Astrocyte of the hippocampus (primary cell): ENCODE measurements at regions not wholly inside any gene's neighbourhood (a gene's known extent, or its start where the extent isn't known, plus 50 kb on each side); places are given as distances from the start of the nearest gene placed in this dataset.
"Not testable (repeated sequence)": the region's sequence is repeated elsewhere in the genome, so short reads cannot be mapped to it uniquely, and the experiment has no call there.

Experiments
- DNase-seq: peaks from one replicate; pipeline ENCODE4 v3.0.0; 2011; ENCODE audit warnings: low read depth, low spot score

DNA sequence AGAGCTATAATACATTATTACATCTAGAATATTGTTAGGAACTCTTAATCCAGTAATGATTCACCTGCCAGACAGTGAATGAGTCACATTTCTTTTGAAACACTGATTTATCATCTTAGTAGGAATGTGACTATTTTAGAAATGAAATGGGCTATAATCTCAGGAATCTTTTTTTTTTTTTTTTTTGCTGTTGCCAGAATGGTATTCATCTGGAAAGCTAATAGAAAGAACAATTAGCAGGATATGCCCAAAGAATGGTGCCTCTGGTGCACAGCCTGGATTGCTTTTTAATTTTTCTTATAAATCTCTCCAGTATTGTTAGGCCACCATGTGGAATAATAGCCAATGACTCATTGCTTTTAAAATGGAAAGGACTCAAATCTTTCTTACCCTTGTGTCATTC, 181.1 kb upstream of the SMIM31 start:
- DNase-seq, result peak; percentile 54

DNA sequence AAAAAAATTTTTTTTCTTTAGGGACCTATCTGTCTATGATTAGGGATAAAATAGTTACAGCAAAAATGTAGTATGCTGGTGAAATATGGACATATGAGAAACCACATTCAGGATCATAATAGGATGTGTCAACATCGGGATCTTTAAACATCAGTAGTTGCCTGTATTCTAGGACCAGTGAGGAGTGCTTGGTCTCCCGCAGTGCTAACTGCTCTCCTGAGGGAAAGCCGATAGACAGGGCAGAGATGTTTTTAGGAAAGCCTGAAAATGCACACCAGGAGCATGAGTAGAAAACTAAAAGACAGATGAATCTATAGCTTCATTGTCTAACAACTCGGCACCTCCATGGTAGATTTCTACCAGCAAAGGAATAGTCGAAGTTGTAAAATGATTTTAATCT, 178.1 kb upstream of the SMIM31 start:
- DNase-seq, result no peak

DNA sequence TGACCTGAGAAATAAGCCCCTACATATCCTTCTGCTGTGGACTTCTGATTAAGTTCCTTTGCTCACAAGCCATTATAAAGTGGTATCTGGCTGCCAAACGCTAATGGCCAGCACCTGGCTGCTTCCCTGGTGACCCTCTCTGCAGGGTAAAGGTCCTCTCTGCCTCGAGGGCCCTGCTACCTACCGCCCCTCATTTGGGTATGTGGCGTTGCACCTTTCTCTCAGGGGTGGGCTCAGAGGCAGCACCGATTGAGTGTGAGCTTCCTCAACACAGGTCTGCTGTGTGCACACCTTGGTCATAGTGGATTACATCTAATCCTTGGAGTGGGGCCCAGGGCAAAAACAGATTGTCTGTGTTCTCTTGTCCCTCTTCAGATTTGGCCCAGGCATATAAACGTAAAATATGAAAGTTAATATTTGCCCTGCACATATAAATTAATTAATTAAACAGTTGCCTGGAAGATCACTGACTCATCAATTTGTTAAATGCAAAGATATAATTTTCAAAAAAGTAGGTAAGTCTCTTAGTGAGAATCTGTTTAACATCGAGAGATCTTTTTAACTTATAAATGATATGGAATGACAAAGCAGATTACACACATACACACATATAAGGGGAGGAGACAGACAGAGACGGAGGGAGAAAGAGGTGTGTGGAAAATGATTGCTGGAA, 174.5 kb upstream of the SMIM31 start:
- DNase-seq, result no peak

DNA sequence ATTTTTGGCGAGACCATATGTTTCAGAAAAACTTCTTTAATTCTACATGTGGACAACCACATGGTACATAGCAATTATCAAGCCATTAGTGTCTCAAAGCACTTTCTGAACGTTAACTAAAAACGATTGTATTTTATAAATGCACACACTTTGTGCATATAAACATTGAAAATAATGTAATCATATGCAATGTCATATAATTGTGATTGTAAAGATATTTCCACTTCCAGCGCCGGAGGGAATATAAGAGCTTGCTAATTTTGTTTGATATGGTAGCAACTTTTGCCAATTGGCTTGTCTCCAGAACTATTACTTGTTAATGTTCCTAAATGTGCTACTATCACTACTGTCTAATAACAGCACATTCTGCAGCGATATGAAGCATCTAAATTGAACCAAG, 162.3 kb upstream of the SMIM31 start:
- DNase-seq, result no peak

DNA sequence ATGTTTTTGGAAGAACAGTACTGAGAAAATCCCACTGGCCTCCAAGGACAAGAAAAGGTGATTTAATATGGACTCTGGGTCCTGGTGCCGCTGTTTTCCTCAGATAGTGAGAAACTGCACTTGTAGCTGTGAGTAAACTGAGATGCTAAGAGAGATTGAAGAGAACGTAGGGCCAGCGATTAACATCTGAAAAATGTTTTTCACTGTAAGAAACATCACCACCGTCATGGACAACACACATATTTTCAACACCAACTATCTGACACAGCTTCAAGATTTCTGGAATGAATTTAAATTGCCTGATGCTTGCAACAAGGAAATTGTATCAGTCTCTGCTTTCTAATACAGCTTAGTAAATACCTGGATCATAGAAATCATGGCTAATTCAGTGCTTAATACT, 158.2 kb upstream of the SMIM31 start:
- no peak for DNase-seq

DNA sequence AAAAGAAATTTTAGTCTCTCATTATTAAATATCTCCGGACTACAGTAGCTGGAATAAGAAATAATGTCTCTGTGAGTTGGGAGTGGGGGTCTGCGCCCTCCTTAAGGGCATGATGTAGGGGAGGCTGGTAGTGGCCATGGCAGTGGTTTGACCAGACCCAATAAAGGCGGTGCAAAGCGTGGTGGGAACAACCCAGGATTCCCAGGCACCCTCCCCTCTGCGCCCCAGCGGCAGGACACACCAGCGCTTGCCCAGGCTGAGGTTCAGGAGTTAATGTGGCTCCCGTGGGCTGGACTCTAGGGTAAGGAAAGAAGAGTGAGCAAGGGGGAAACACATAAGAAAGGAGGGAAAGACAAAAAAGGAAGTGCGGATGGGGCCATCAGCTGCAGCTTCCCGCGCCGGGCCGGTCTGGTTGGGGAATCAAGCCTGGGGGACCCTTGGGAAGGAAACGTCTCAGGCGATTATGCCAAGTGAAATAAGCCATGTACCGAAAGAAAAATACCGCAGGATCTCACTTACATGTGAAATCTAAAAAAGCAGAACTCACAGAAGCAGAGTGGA, 157.5 kb upstream of the SMIM31 start:
- no peak for DNase-seq

DNA sequence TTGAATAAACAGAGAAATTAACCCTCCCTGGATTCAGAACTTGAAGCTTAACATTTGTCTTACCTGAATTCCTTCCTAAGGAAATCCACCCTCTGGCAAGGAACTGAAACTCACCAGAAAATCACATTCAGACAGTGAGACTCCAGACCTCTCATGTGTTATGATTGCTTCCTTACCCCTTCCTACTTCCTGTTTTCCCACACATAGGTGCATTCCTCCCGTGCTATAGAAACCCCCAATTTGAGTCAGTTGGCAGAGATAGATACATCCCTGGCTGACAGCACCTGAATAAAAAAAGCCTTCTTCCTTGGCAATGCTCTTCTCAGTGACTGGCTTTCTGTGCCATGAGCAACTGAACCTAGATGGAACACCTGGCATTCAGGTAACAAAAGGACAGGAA, 157.0 kb upstream of the SMIM31 start:
- DNase-seq, result no peak

DNA sequence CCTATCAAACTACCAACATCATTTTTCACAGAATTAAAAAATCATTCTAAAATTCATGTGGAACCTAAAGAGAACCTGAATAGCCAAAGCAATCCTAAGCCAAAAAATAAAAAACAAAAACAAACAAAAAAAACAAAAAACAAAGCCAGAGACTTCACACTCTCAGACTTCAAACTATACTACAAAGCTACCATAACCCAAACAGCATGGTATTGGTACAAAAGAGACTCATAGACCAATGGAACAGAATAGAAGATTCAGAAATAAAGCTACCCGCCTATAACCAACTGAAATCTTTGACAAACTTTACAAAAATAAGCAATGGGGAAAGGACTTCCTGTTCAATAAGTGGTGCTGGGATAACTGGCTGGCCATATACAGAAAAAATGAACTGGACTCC, 152.3 kb upstream of the SMIM31 start:
- DNase-seq, result no peak

DNA sequence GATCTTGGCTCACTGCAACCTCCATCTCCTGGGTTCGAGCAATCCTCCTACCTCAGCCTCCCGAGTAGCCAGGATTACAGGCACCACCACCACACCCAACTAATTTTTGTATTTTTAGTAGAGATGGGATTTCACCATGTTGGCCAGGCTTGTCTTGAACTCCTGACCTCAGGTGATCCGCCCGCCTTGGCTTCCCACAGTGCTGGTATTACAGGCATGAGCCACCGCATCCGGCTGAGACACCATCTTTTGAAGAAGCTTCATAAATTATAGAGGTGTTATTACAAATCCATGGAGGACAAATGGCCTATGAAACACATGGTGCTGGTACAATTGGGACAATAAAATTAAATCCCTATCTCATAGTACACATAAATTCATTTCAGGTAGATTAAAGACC, 148.1 kb upstream of the SMIM31 start:
- not testable (repeated sequence) for DNase-seq

DNA sequence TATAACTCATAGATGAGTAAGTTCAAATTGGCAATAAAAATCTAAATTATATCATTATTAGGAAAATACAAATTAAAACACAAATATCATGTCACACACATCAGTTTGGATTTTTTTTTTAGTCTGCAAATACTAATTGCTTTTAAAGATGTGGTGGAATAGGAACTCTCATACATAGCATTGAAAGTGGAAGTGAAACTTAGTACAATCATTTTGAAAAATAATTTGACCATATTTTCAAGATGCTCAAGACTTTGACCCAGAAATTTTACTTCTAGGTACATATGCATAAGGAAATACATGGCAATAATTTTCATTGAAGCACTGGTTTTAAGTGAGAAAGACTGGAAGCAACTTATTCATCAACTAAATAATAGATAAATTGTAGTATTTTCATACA, 147.5 kb upstream of the SMIM31 start:
- no peak for DNase-seq

DNA sequence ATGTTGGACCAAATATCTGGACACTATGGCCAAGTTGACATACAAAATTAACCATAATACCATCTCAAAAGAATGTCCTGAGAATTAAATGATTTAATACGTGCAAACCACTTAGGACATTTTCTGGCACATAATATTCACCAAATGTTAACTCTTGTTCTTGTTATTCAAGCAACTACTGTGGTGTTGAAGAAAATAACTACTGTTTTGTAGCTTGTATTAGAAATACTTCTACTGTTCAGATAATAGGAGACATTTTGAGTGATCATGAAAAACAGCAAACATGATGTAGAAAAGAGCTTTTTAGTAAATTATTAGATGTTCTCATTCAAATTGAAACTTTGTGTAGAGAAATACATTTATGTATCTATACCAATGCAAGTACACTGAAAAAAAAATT, 140.7 kb upstream of the SMIM31 start:
- DNase-seq, result no peak

DNA sequence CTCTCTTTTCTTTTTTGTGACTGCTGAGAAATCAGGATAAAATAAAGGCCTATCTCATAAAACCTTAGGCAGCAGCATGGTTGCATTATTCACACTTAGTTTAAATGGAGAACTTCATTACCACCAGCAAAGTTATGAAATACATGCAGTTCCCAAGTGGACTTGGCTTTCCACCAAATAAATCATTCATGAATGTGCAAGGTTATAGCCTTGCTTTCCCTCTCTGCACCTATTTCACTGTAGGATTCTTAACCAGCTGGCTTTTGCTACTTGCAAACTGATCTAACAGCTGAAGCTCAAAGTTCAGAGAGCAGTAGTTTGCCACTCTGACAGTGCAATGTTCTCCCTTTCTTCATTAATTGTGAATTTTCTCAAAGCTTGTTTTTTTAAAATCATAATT, 140.1 kb upstream of the SMIM31 start:
- DNase-seq, result peak; percentile 4

DNA sequence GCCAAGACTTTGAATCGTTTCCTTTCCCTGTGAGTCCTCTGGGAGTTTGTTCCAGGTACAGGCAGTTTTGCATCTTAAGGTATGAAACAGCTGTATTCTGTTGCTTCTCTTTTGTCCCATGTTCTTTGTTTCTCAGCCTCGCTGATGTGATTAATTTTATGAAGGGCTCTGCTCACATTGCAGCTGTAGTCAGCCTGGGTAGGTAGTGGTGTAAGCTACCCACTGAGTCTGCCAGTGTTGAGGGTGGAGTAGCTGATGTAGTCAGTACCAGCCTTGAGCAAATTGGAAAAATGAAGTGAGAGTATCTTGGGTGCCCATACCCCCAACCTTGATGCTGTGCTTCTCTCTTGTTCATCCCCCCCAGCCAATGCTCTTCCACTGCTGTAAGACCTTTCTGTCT, 139.6 kb upstream of the SMIM31 start:
- no peak for DNase-seq

DNA sequence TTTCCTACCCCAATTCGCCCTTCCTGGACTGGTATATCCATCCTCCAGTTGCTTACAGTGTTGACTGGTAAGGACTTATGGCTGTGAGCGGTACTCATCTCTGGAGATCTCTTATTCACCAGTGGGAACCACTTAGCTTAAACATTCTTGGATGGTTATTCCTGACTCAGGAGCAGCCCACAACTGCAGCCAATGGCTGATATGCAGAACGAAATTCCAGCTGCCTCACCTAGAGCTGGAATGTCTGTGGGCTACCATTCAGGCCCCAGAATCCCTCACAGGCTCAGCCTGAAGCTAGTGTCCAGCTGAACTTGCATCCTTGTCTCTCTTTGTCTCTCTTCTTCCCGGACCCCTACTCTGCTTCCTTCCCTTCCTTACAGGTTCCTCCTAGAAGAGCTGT, 138.9 kb upstream of the SMIM31 start:
- peak; percentile 48 for DNase-seq

DNA sequence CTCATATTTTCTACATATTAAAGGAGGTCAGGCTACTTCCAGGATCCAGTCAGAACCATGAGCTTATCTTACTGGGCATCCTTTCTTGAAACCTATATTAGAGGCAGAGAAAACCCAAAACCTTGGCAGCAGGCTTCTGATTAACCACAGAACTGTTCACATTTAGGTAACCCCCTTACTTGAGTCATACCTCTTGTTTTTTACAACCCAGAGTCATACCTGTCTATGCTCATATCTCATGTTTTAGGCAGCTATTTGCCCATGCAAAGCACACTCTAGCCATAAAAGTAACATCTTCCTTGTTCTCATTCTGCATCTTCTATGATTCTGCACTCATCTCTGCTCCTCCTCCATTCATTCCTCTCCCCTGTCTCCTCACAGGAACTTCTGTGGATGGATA, 138.0 kb upstream of the SMIM31 start:
- no peak for DNase-seq

DNA sequence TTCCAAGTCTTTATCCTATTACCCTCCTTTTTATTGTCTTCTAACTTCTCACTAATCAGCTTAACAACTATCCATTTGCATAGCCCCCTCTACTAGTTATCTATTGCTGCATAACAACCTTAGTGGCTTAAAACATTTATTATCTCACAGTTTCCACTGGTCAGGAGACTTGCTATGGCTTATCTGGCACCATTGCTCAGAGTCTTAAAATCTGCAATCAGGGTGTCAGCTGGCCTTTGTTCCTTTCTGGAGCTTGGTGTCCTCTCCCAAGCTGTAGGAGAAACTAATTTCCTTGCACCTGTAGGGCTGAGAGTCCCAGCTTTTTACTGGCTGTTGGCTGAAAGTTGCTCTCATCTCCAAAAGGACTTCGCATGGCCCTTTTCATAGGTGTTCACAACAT, 137.0 kb upstream of the SMIM31 start:
- no peak for DNase-seq

DNA sequence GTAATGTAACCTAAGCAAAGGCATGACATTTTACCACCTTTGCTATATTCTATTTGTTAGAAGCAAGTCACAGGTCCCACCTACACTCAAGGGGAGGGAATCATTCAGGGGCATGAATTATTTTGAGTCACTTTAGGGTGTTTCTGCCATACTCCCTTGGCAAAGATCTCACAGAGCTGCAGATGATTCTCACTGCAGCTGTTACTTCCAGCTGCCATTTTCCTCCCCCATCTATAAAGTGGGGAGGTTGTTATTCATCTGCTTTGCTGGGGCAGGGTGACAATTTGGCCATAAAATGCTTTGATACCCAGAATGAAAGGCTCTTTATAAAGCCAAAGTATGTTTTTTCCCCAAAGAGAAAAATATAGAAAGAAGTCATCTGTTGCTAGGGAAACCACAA, 136.5 kb upstream of the SMIM31 start:
- DNase-seq, result no peak

DNA sequence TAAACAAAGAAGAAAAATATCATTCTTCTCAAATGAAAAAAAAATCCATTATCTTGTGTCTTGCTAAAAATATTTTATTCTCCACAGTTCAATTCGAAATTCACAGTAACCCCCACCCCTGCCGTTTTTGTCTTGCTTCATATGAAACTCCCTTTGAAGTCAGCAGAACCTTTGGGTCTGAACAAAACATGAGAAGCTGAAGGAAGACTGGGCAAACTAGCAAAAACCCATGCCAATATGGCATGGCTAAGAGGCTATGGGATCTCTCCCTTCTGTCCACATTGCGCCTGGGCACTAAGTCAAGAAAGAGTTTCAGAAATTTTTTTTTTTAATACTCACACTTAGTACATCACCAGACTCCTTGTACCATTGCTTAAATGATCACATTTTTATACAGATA, 136.0 kb upstream of the SMIM31 start:
- no peak for DNase-seq

DNA sequence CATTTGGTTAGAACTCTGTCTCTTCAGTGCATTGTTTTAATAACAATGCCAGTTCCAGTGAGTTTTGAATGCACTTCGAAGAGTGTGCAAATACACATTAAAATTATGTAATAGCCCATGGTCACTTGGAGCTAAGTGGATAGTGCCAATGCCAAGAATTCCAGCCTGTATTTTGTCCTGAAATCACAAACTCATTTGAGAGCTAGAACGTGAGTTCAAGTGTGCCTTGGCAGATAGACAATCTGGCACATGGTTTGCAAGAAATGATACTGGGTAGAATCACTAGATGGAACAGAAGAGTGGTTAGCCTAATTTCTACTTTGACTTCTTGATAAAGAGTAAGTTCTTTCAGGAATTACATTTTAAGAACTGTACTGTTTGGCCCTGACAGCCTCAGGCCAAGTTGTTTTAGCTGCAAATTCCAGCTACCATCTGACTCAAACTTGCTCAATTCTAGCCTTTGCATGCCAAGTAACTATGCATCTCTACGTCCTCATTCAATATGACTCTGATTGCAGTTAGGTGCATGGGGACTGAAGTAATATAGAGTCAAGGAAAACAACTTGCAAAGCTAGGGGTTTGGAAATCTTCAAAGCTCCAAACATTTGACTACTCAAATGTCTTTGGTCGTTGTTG, 131.9 kb upstream of the SMIM31 start:
- DNase-seq, result peak; percentile 4

DNA sequence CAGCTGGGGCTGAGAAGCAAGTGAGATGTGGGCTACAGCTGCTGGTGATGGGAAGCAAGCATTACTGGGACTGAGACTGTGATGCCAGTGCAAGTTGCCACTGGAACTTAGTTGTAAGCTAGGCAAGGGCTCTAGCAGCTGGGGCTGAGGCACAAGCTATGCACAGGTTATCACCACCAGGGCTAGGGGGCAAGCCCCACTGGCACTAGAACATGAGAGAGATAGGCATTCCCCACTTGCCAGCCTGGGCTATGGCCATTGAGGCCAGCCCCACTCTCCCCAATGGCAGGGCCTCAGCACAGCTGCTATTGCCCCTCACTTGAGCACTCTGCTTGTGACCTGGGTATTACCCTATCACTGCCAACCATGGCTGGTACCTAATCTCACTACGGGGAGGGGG, 130.8 kb upstream of the SMIM31 start:
- no peak for DNase-seq

DNA sequence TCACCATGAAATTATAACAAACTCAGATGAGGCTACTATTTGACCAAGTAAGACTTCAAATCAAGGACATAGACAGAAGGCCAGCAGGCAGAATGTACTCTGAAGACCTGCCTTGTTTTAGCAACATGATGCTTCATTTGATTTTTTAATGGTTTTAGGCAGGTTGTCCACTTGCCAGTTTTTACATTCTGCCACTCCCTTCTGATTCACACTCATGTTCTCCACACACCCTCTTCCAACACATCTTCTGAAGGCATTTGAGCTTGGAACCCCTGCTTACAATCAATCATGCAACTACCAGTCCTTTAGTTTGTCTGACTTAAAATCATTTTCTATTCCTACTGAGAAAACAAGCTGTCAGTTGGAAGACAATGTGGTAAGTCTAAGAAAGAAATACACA, 114.9 kb upstream of the SMIM31 start:
- DNase-seq, result no peak

DNA sequence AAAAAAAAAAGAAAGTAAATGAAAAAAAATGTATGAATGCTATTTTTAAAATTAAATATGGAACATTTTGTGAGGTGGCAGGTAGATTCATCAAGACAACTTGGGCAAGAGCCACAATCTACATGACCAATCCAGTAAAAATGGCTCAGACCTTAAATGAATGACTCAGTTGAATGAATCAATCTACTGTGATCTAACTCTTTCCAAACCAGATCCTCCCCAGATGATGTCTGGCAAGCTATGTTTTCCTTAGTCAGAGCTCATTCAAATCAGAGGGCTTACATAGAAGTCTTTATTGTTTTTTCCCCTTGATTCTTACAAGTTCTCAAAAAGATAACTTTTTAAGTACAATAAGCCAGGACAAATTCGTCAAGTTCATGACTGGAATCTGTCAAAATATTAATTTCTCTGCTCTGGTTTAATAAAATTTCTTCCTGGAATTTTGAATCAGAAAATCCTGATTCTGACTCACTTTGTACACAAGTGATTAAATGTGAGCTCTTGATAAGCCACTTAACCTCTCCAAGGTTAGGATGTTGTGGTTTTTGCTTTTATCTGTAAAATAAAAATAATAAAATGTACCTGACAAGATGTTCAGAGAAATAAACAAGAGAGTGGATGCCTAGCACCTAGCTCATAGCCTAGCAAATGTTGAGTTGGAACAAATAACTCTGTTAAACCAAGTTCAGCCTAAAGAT, 105.6 kb upstream of the SMIM31 start:
- peak; percentile 80 for DNase-seq

DNA sequence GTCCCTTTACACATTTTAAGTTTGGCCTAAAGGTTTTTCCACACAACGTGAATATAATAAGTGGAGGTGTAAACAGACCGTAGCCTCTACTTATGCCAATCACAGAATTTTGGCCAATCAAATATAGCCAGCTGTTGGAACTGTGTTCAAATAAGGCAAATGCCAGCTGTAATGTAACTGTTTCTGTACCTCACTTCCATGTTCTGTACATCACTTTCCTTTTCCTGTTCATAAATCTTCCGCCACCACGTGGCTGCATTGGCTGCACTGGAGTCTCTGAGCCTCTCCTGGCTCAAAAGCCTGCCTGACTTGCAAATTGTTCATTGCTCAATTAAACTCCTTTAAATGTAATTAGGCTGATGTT, 105.1 kb upstream of the SMIM31 start:
- DNase-seq, result peak; percentile 14
